ENCODE measurements at regions not wholly inside any gene's neighbourhood (a gene's known extent, or its start where the extent isn't known, plus 50 kb on each side); places are given as distances from the start of the nearest gene placed in this dataset.
A peak's percentile ranks its signal among the peaks of the same experiment; 100 is the strongest.

- DNase-seq (ENCODE audit: low read depth in 2 of 2): no peak
Observed at GRCh38 chr21:35233756-35234155, 184.7 kb upstream of the RUNX1 start.

GRCh38 chr21:35232545-35233176, 183.6 kb upstream of the RUNX1 start:
- DNase-seq (ENCODE audit: low read depth in 2 of 2): peak in 1 of 2 donors; percentile 80

- peak in 1 of 2 donors; percentile 19 for DNase-seq (ENCODE audit: low read depth in 2 of 2)
Observed at GRCh38 chr21:35231090-35231489, 182.0 kb upstream of the RUNX1 start.

- no peak for DNase-seq (ENCODE audit: low read depth in 2 of 2)
Observed at GRCh38 chr21:35229290-35229689, 180.2 kb upstream of the RUNX1 start.

- no peak for DNase-seq (ENCODE audit: low read depth in 2 of 2)
Observed at GRCh38 chr21:35227786-35228185, 178.7 kb upstream of the RUNX1 start.

- DNase-seq (ENCODE audit: low read depth in 2 of 2): no peak
Observed at GRCh38 chr21:35226968-35227744, 178.1 kb upstream of the RUNX1 start.

- no peak for DNase-seq (ENCODE audit: low read depth in 2 of 2)
Observed at GRCh38 chr21:35226328-35226727, 177.2 kb upstream of the RUNX1 start.

GRCh38 chr21:35225573-35225972, 176.5 kb upstream of the RUNX1 start:
- DNase-seq (ENCODE audit: low read depth in 2 of 2): no peak

- DNase-seq (ENCODE audit: low read depth in 2 of 2): no peak
Observed at GRCh38 chr21:35223480-35224156, 174.5 kb upstream of the RUNX1 start.

- DNase-seq (ENCODE audit: low read depth in 2 of 2): peak in 1 of 2 donors; percentile 6
Observed at GRCh38 chr21:35222541-35222941, 173.4 kb upstream of the RUNX1 start.

GRCh38 chr21:35222021-35222420, 172.9 kb upstream of the RUNX1 start:
- DNase-seq (ENCODE audit: low read depth in 2 of 2): peak in 1 of 2 donors; percentile 34

- DNase-seq (ENCODE audit: low read depth in 2 of 2): no peak
Observed at GRCh38 chr21:35220301-35220700, 171.2 kb upstream of the RUNX1 start.

GRCh38 chr21:35219719-35220118, 170.6 kb upstream of the RUNX1 start:
- DNase-seq (ENCODE audit: low read depth in 2 of 2): no peak

GRCh38 chr21:35219291-35219690, 170.2 kb upstream of the RUNX1 start:
- no peak for DNase-seq (ENCODE audit: low read depth in 2 of 2)

GRCh38 chr21:35217504-35218060, 168.5 kb upstream of the RUNX1 start:
- no peak for DNase-seq (ENCODE audit: low read depth in 2 of 2)

GRCh38 chr21:35216996-35217395, 167.9 kb upstream of the RUNX1 start:
- DNase-seq (ENCODE audit: low read depth in 2 of 2): no peak

- no peak for DNase-seq (ENCODE audit: low read depth in 2 of 2)
Observed at GRCh38 chr21:35215870-35216269, 166.8 kb upstream of the RUNX1 start.

- peak in 1 of 2 donors; percentile 20 for DNase-seq (ENCODE audit: low read depth in 2 of 2)
Observed at GRCh38 chr21:35212393-35213127, 163.5 kb upstream of the RUNX1 start.

- DNase-seq (ENCODE audit: low read depth in 2 of 2): no peak
Observed at GRCh38 chr21:35211782-35212181, 162.7 kb upstream of the RUNX1 start.

GRCh38 chr21:35210093-35210492, 161.0 kb upstream of the RUNX1 start:
- DNase-seq (ENCODE audit: low read depth in 2 of 2): no peak

- DNase-seq (ENCODE audit: low read depth in 2 of 2): no peak
Observed at GRCh38 chr21:35208810-35209517, 159.9 kb upstream of the RUNX1 start.
